ENCODE measurements at regions not wholly inside any gene's neighbourhood (a gene's known extent, or its start where the extent isn't known, plus 50 kb on each side); places are given as distances from the start of the nearest gene placed in this dataset.

DNA sequence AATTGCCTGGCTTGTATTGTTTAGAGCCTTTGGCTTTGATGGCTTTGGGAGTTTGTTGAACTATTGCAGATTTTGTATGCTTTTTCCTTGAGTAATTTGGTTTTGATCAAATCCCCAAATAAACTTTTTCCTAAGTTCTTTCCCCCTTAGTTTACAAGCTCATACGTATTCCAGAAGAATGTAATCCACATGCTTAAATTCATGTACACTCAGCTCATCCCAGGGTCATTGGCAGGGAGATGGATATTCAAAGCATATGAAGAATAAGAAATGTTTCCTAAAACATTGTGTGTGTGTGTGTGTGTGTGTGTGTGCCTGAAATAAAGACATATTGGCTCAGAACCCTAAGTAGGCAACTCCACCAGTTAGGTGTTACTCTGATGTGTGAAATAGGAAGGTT, 89.4 kb downstream of the TMEM30B start:
- no peak for DNase-seq

DNA sequence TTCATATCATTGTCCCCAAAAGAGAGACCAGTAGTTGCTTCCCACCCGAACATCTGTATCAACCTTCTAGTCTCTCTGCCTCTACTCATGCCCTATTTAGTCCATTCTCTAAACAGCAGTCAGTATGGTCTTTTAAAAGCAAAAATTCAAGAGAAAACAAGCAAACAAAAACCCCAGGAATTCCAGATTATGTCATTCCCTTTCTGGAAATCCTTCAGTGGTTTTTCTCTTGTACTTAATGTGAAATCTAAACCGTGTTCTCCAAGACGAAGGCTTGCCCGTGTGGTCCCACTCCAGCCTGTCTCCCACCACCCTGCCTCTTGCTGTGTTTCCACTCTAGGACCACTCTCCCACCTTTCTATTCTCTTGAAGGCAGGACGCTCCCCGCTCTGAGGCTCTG, 90.8 kb downstream of the TMEM30B start:
- DNase-seq: no peak

DNA sequence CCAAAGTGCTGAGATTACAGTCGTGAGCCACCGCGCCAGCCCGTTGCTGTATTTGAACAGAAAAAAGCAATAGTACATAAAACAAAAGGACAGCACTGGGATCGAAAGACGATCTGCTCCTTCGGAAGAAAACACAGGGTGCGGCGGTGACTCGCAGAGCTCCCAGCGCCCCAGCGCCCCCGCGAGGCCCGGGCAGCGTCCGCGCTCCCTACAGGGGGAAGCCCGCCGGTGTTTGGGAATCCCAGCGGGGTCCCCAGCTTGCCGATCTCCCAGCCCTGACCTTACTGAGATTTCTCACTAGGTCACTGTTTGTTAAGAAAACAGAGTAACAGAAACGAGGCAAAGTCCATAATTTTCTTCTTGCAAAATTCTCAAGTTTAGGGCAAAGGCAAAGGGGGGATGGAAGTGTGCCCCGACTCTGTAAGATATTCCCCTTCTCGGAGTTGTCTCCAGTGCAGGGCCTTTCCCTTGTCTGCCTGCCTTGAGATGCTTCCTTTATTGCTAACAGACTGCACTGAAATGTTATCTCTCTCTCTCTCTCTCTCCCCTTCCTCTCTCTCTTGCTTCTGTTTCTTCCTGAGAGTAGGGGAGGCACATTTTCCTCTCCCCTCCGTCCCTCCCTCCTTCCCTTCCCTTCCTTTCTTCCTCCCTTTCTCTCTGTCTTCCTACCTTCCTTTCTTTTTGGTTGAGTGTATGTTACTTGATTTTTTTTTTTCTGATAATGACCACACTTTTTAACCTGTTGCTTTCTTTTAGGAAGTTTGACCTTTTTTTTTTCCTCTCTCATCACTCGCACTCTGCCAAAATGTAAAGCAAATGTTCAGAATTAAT, 91.9 kb downstream of the TMEM30B start:
- peak; percentile 34 for DNase-seq

DNA sequence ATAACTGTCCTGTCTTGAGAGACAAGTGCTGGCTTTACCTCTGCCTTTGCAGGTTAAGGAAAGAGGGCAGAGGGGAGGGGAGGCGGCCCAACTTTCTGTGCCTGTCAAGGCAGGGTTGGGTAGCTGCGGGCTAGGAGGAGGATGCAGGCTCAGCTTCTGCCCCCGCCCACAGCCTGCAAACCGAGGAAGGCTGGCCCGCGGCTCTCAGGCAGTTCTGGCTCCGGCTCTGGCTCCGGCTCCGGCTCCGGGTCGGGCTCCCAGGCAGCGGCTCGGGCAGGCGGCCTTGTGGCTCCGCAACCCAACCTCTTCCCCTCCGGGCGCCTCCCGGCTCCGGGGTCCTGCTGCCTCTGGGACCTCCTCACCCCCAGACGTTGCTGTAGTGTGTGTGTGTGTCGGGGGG, 92.9 kb downstream of the TMEM30B start:
- no peak for DNase-seq

DNA sequence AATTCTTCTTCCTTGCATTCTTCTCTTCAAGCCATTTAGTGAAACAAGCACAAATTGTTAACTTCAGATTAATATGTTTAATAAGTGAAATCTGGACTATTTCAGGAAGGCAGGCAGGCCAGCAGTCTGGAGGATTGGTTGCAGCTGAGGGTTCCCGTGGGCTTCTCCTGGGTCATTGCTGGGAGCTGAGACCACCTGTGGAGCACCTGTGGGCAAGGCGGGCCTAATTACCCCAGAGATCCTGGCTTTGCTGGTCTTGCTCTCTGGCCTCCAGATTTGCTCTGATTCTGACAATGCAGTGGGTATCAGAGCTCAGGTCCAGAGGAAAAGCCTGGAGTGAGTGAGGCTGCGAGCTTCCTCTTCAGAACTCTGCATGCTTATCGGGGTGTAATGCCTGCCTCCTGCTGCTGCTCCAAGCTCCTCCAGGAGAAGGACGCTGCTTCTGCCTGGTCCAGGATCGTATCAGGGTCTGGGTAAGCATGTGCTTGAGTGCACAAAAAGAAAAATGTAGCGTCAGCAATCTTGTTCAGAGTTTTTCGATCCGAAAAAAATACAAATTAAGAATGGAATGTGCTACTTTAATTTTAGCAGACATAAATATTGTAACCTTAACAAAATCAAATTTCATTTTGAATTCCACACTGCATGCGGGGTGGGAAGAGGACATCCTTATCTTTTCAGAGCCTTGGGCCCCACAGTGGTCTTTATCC, 93.8 kb downstream of the TMEM30B start:
- no peak for DNase-seq

DNA sequence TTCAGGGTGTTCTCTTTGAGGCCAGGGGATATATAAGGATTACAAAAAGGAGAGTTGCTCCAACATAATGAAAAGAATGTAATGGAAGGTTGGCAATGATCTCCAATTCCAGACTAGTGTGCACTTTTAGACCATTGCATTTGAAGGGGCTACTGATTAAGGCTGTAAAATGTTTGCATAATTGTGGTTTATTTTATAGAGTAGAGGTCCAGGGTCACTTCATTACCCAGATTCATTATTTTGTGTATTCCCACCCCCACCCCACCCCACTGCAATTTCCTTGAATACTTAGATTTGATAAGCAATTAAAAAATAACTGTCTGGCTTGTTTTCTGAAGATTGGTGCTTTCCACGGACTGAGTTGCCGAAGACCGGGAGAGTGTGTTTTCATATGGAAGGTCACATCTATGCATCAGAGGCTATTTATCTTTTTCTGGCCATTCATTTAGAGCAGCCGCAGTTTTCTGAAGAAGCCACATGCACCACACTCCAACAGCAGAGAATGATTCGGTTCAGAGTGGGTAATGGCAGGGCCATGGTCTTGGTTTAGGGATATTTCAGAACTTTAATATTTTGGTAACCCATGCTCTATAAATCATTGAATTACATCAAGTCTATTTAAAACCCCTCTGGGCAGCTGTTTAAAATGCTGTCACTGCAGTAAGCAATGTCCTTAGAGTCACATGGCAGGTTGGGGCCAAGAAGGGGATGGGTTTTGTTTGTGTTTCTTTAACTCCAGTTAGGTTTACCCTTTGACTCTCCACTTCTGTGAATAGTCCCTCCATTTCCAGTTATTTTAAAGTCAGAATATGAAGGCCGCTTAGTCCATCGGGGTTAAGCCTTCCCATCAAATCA, 94.6 kb downstream of the TMEM30B start:
- DNase-seq: no peak

DNA sequence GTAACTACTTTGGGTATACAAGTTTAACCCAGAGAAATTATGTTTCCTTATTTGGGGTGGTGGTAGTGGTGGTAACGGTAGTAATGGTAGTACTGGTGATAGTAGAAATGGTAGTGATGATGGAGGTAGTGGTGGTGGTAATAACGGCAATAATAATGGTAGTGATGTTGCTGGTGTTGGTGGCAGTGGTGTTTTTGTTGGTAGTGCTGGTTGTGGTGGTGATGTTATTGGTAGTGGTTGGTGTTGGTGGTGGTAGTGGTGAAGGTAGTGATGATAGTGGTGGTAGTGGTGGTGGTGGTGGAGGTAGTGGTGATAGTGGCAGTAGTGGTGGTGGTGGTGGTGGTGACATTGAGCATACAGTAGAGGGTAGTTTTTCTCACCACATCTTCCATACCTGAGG, 95.6 kb downstream of the TMEM30B start:
- no peak for DNase-seq

DNA sequence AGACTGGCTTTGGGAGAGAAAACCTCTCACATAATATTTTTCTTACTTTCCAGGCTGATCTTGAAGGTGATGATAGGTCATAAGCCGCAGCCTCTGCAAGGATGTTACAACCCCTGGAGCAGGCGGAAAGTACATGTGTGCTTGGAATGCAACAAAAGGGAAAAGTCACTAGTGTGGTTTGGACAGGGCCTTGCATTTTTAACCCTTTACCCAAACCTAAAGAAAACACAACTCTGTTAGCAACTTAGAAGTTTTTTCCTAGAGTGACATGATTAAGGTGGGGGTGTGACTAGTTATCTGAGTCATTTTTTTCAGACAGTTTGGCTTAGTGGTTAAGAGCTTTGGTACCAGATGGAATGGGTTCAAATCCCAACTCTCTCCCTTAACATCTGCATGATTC, 97.0 kb downstream of the TMEM30B start:
- DNase-seq: peak; percentile 15

DNA sequence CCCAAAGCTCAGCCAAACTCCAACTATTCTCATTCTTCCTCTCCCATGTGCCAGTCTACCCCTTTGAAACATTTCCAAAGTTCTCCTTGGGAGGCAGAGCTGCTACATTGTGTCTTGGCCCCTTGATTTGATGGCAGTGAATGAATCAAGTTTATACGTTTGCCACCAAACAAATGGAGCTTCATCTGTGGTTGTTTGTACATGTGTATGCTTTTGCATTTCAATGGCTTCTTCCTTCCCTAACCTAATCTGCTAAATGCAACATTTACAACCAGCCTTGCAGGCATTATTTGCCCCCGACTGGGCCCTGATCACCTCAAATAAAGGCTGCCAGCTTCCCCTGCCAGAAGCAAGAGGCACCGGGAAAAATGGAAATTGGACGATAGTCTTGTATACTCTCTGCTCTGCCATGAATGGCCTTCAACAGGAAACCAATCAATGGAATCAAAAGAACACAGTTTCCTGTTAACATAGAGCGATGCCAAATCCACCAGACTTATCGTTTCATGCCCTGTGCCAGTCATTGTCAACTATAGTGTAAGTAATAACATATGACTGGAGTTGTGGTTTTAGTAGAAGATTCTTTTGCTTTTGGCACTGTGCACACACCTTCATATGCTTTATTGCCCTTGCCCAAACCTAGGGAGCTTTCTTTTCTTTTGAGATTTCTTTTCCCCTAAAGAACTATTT, 97.8 kb downstream of the TMEM30B start:
- no peak for DNase-seq

DNA sequence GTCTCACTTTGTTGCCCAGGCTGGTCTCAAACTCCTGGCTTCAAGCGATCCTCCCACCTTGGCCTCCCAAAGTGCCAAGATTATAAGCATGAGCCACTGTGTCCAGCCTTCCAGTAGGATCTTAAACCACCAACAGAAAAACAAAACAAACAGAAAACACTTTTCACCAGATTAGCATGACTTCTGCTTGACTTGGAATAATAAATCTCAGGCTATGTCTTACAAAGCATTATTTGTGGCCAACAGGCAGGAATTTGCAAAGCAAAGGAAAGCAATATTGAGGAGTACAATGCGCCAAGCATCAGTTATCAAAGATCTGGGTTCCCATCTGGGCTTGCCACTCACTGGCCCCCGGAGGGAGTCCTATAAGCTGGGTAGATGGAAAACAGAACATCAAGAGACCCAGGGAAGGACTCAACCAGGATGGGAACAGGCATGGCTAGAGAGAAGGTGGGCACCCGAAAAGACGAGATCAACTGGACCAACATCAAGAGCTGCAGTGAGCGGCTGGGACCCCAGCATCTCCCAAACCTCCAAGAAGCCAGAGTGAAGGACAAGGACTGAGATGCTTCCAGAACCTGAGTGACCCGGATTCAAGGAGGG, 101.2 kb downstream of the TMEM30B start:
- no peak for DNase-seq

DNA sequence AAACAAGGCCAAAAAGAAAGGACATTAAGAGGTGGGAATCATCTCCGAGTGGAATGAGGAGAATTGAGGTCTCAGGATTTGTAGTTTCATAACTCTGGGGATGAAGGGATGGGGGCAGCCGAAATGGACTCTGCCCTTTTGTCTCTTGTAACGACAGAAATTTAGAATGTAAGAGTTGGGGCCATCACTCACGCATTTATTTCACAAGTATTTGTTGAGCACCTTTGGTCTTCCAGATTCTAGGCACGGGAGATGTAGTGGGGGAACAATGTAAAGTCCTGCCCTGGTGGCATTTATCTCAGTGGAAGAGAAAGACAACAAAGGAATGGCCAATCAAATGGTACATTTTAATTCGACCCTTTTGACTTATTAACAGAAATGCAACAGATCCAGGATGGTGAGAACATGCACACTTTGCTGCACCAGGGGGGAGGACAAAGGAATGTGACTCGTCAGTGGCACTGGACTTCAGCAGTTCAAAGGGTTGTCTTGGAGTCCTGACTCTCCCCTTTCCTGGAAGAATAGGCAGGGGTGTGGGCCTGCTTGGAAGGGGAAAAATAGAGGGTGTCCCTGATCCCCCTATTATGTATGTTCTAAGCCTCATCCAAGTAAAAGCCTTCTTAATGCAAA, 102.0 kb downstream of the TMEM30B start:
- DNase-seq: no peak

DNA sequence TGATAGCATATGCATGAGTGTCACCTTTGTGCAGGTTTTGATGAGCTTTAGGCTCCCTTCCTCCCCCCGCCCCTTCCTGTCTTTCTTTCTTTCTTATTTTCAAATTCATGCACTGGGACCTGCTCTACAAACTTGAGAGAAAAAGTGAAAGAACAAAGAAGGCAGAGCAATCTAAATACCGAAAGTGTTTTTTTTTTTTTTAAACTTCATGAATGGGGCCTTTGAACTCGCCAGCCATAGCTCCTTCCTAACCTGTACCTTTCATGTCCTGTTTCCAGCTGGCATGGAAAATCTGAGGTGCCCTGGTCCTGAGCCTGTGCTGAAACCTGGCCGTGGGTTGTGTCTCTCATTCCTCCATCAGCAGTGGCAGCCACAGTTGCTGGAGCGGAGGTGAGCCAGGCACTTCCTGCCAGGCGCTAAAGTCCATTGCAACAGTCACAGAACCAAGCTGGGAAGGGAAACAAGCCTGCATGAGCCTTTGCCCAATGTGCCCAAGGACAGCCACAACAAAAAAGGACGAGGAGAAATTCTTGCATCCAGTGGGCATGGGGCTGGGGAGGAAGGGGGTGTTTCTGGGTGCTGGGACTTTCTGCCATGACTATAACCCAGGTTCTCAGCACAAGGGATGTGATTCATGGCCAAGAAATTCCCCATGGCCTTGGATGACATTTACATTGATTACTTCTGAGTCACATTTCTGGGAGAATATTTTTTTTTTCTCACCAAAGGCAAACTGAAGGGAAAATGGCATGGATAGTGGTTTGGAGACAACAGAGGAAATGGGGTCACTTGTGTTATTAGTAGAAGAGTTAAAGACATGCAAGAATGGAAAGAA, 102.7 kb downstream of the TMEM30B start:
- peak; percentile 51 for DNase-seq

DNA sequence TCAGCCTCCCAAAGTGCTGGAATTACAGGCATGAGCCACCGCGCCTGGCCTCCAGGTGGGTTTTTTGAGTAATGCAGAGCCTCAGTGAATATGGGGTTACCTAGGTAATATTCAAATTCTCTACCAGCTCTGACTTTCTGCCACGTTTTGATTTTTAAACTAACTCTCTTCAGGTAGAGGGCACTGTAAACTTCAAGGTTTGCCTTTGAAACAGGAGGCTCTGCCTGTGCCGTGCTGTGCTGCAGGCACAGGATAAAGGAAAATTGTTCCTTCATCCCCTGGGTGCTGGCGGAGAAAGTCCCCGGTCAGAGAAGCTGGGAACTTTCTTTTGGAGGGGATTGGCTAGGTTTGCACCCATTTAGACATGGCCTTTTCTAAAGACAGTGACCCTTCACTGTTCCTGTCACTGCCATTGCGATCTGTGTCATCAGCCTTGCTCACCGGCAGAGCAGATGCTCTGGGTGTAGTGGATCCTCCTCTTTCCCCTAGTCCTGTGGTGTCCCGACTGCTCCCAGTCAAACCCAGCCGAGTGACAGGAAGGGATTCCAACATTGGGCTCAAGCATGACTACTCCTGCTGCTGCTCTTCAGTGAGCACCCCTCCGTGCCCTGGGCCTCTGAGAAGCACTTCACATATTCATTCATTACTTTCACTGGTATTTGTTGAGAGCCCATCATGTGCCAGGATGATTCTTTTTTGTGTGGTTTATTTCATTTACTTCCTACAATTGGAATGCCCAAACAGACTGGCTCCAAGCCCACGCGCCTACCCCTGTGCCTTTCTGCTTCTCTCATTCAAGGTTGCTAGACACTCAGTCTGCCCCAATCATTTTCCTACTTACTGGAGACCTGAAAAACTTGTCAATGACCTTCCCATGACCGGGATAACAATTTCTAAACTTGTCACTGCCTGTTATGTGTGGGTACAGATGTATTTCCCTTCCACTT, 103.6 kb downstream of the TMEM30B start:
- peak; percentile 9 for DNase-seq

DNA sequence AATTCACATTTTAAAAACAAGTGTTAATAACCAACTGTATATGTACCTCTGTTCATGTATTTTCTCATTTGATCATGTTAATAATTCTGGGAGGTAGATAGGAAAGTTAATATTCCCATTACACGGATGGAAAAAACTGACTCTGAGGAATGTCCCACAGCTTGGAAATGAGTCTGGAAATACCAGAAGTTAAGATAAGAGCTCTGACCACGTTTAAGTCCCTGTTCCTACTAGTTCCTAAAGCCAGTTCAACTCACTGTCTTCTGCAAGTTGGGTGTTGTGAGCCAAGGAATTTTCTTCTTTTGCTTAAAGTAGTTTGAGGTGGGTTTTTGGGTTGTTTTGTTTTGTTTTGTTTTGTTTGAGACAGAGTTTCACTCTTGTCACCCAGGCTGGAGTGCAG, 104.5 kb downstream of the TMEM30B start:
- no peak for DNase-seq

DNA sequence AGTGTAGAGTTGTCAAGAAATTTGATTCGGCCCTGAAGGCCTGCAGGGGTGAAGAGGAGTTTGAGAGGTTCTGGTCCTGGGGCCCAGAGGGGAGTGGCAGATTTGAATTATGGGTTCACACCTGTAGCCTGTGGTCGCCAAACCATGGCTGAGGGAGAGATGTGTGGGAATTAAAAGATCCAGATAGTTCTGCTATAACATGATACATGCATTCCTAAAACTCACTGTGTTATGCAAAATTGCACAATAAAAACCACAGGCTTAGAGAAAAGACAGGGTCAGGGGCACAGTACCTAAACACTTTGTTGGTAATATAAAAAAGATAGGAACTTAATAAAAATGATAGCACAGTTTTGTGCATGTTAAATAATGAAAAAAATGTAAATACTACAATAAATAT, 106.2 kb downstream of the TMEM30B start:
- no peak for DNase-seq

DNA sequence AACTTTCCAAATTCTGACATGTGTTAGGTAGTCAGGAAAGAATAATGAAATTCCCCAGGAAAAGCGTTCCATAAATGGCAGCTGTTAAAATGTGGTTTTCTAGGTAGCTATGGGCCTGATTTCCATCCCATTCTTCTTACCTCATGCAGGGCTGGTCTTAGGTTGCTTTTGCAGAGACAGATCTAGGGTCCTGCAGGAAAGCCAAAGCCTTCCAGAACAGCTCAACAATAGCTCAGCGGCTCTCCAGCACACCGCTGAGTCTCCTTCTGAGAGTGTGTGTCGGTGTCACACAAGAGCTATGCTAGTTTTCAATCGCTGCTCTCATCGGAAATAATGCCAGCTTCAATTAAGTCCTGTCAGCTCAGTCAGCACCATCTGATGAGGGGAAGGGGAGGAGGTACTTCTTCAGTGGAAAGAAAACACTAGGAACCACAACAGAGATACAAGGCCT, 106.7 kb downstream of the TMEM30B start:
- DNase-seq: no peak

DNA sequence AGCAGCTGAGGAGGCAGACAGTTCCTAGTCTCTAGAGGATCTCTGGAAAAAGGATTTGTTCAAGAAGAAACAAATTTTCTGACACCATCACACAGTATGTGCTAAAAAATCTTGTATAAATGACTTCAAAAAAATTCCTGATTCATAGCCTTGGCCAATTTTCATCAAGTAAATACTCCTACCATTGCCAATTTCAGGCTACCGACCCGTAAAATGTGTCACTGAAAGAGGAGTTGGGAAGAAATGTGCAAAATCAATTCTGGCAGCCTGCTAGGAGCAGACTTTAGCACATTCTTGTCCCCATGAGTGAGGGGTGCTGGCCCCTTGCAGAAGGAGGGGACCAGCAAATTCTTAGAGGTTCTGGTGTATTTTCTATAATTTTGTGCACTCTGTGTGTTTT, 109.4 kb downstream of the TMEM30B start:
- DNase-seq: no peak

DNA sequence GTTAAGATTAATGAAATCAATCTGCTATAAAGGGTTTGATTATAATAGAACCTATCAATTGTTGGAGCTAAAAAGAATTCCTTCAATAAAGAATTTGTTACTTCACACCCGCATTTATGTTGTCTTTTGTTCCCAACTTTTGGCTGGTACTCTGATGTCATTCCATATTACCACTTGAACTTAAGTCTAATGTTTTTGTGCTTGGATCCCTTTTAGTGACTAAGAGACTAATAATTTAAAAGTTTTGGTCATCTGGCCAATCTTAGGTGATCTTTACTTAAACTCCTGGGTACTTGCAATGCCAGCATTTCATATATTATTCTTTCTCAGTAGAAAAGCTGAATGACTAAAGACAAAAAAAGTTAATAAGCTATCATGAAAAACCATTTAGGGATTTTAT, 113.0 kb downstream of the TMEM30B start:
- no peak for DNase-seq

DNA sequence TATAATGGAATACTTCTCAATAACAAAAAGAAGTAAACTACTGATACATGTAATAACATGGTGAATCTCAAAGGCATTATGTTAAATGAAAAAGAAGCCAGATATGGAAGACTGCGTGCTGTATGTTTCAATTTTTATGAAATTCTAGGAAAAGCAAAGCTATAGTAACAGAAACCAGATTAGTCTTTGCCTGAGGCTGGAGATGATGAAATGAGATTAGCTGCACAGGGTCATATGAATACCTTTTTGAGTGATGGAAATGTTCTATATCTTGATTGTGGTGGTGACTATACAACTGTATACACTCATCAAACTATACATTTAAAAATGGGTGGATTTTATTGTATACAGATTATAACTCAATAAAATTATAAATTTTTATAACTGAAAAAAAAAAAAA, 113.5 kb downstream of the TMEM30B start:
- no peak for DNase-seq

DNA sequence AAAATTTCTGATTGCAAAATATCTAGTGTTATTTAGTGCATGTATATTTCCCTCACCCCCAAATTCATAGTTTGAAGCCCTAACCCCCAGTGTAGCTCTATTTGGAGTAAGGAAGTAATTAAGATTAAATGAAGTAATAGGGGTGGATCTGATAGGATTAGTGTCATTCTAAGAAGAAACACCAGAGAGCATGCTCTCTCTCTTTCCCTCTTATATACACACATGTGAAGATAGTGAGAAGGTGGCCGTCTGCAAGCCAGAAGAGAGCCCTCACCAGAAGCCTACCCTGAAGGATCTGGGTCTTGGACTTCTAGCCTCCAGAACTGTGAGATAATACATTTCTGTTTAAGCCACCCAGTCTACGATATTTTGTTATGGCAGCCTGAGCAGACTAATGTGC, 120.3 kb downstream of the TMEM30B start:
- DNase-seq: no peak
